Mesothelial cell of epicardium (in vitro differentiated cells): ENCODE measurements at regions not wholly inside any gene's neighbourhood (a gene's known extent, or its start where the extent isn't known, plus 50 kb on each side); places are given as distances from the start of the nearest gene placed in this dataset.

Source experiments
- DNase-seq, 2 experiments: peaks; one replicate each; pipeline ENCODE4 v3.0.0; 2021; ENCODE audit warnings: low spot score in 2 of 2; ENCODE audit not compliant: unreplicated experiment in 2 of 2
- H3K27ac Mint-ChIP-seq: 2 replicates; pipeline ENCODE4 v1.8.0; 2021; ENCODE audit warnings: mixed read lengths
- H3K27me3 Mint-ChIP-seq: 2 replicates; pipeline ENCODE4 v1.8.0; 2021; ENCODE audit warnings: low read depth, mixed read lengths
- H3K36me3 Mint-ChIP-seq: 2 replicates; pipeline ENCODE4 v1.8.0; 2021; ENCODE audit warnings: mixed read lengths
- H3K4me1 Mint-ChIP-seq: 2 replicates; pipeline ENCODE4 v1.8.0; 2021; ENCODE audit warnings: mixed read lengths
- H3K4me3 Mint-ChIP-seq: 2 replicates; pipeline ENCODE4 v1.8.0; 2021; ENCODE audit warnings: mild to moderate bottlenecking, moderate library complexity, mixed read lengths
- H3K9me3 Mint-ChIP-seq: 2 replicates; pipeline ENCODE4 v1.8.0; 2021; ENCODE audit warnings: mixed read lengths
- TF ChIP-seq, protein P1 (sequence below): fragments of 200-600 bp; sonication (generic); IDR thresholded peaks from one replicate; pipeline ENCODE4 v1.5.0; 2021; ENCODE audit warnings: antibody characterized with exemption; ENCODE audit not compliant: unreplicated experiment

DNA sequence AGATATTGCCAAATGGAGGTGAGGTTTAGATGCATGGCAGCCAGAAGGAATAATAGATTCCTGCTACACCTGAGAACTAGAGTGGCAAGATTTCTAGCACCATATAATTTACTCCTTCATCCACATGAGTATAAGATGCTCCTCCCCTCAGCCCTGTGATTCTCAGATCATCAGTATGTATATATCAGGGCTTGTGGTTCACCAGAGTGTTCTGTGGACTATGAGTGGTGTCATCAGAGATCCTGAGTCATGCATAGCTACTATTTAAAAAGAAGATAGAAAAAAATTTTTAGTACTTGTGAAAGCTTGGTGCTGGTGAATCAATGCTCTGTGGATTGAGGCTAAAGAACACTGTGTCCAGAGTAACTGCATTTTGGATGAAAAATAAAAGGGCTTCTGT is 285.9 kb downstream of the BMP4 start:
- Mint-ChIP-seq H3K4me1 (no peaks in the 10 kb centered on the region), H3K36me3 (no peaks in the 10 kb centered on the region), H3K27ac (no peak overlapping the region), H3K27me3 (no peaks in the 10 kb centered on the region), H3K4me3 (no peak overlapping the region), H3K9me3 (peaks cover 6% of the 10 kb centered on the region)
- TF ChIP-seq, protein P1, sequence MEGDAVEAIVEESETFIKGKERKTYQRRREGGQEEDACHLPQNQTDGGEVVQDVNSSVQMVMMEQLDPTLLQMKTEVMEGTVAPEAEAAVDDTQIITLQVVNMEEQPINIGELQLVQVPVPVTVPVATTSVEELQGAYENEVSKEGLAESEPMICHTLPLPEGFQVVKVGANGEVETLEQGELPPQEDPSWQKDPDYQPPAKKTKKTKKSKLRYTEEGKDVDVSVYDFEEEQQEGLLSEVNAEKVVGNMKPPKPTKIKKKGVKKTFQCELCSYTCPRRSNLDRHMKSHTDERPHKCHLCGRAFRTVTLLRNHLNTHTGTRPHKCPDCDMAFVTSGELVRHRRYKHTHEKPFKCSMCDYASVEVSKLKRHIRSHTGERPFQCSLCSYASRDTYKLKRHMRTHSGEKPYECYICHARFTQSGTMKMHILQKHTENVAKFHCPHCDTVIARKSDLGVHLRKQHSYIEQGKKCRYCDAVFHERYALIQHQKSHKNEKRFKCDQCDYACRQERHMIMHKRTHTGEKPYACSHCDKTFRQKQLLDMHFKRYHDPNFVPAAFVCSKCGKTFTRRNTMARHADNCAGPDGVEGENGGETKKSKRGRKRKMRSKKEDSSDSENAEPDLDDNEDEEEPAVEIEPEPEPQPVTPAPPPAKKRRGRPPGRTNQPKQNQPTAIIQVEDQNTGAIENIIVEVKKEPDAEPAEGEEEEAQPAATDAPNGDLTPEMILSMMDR: no peak
- DNase-seq: no peak

DNA sequence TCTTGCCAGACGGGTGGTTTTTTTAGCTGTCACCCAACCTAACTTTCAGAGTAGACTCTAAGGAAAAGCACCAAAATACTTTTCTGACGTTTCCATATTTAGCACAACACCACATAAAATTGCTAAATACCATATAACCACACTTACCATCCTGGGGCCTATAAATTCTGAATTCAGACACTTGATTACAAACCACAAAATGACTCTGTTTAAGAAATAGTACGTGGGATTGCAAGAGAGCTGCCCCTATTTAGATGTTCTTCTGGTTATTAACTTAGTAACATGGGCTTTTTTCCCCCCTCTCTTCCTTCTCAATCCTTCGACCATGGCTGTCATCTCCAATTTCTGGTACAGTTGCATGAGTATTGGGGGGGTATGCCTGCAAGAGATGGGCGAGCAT is 287.7 kb downstream of the BMP4 start:
- H3K27me3 Mint-ChIP-seq: no peaks in the 10 kb centered on the region
- no peaks in the 10 kb centered on the region for H3K36me3 Mint-ChIP-seq
- TF ChIP-seq, protein P1: no peak
- DNase-seq: no peak
- no peak overlapping the region for H3K4me3 Mint-ChIP-seq
- H3K27ac Mint-ChIP-seq: no peak overlapping the region
- no peaks in the 10 kb centered on the region for H3K9me3 Mint-ChIP-seq
- H3K4me1 Mint-ChIP-seq: peaks cover 4% of the 10 kb centered on the region

DNA sequence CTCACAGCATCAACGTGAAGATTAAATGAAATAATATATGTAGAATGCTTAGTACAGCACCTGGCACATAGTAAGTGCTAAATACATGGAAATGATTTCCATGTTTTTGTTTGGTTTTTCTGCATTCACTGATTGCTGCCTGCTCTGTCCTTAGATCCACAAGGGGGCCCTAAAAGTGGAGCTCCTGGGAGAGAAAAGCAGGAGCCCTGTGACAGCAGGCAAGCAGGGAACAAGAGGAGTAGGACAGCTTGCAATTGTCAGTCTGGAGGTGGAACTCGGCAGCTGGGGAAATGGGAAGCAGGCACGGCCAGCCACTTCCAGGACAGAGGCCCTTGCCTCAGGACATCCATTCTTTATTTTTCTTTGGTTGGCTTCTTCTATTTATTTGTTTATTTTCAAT is 292.9 kb downstream of the BMP4 start:
- Mint-ChIP-seq H3K9me3 (no peaks in the 10 kb centered on the region), H3K27ac (no peak overlapping the region), H3K4me1 (peaks cover 6% of the 10 kb centered on the region), H3K36me3 (no peaks in the 10 kb centered on the region), H3K4me3 (no peak overlapping the region), H3K27me3 (no peaks in the 10 kb centered on the region)
- TF ChIP-seq, protein P1: no peak
- DNase-seq: no peak

DNA sequence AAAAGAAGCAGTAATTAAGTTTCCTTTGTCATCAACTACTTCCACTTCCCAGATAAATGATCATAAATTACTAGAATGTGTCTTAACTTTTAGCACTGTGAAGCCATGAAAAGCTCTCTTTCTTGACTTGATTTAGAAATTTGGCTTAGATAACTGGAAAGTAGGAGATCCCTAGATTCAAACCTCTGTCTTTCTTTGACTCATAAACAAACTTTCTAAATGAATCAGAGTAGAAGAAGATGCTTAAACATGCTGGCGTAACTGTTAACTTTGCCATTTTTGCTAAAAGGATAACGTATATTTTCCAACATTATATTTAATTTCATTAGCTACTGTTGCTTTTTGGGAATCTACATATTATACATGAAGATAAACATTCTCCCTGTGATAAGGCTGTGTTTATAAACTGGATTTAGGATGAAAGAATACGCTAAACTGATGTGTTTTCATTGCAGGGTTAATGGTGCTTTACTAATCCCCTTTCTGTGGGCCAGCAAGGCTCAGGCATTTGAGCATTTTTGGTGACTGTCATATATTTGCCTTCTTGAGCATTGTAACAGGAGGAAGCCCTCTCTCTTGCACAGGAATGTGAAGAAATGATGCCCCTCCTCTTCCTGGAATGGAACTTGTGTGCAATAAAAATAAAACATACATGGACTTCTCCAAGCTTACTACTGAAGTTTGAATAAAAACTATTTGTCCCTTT is 301.4 kb downstream of the BMP4 start:
- DNase-seq: no peak
- no peaks in the 10 kb centered on the region for H3K27me3 Mint-ChIP-seq
- H3K36me3 Mint-ChIP-seq: no peaks in the 10 kb centered on the region
- H3K4me3 Mint-ChIP-seq: no peak overlapping the region
- peaks cover 4% of the 10 kb centered on the region for H3K4me1 Mint-ChIP-seq
- H3K27ac Mint-ChIP-seq: no peak overlapping the region
- peaks cover 7% of the 10 kb centered on the region for H3K9me3 Mint-ChIP-seq
- TF ChIP-seq, protein P1: no peak

DNA sequence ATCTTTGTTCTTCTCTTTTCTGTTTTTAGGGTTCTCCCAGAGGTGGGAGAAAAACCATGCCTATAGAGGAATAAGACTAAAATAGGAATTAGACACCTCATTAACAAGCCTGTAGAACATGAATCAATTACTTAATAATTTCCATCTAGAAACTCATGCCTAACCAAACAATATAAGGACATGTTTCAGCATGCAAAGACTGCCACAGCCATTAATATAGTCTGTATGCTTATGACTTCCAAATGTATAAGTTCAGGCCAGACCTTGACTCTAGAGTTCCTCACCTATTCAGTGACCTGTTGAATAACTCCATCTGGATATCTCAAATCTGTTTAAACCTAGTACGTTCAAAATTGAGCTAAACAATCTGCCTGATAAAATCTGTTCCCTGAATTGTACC is 304.6 kb downstream of the BMP4 start:
- Mint-ChIP-seq H3K9me3 (peaks cover 21% of the 10 kb centered on the region), H3K27ac (no peak overlapping the region), H3K4me3 (no peak overlapping the region), H3K4me1 (peaks cover 4% of the 10 kb centered on the region), H3K27me3 (no peaks in the 10 kb centered on the region), H3K36me3 (peaks cover 2% of the 10 kb centered on the region)
- TF ChIP-seq, protein P1: no peak
- no peak for DNase-seq
